GM18498 (cell line): ENCODE measurements at regions not wholly inside any gene's neighbourhood (a gene's known extent, or its start where the extent isn't known, plus 50 kb on each side); places are given as distances from the start of the nearest gene placed in this dataset.
"Not testable (repeated sequence)": the region's sequence is repeated elsewhere in the genome, so short reads cannot be mapped to it uniquely, and the experiment has no call there.

ENCODE experiments used
- ATAC-seq: cut with Tn5 transposase; IDR thresholded peaks from one replicate; pipeline ENCODE4 v1.9.1; 2021; ENCODE audit warnings: mild to moderate bottlenecking, moderate library complexity; ENCODE audit not compliant: unreplicated experiment

DNA sequence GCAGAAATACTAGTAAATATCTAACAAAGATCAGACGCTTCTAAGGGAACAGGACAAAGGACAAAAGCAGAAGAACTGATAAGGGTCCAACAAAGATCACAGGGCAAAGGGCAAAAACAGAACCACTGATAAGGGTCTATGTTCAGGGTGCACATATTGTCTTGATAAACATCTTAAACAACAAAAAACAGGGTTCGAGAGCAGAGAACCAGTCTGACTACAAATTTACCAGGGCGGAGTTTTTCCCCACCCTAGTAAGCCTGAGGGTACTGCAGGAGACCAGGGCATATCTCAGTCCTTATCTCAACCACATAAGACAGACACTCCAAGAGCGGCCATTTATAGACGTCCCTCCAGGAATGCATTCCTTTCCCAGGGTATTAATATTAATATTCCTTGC, 833.5 kb downstream of the BRINP3 start:
- ATAC-seq: not testable (repeated sequence)

DNA sequence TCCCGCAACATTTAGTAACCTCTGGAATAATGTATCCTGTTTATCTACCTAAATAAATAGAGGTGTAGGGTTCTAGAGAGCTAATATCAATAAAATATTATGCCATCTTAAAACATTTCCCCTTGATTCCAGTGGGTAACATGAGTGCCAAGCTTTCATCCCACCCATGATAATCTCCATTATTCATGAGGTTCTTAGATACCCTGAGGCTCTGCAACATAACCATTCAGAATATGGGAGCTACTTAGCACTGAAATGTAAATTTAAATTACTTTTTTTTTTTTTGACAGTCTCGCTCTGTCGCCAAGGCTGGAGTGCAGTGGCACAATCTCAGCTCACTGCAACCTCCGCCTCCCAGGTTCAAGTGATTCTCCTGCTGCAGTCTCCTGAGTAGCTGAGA, 832.7 kb downstream of the BRINP3 start:
- no peak for ATAC-seq

DNA sequence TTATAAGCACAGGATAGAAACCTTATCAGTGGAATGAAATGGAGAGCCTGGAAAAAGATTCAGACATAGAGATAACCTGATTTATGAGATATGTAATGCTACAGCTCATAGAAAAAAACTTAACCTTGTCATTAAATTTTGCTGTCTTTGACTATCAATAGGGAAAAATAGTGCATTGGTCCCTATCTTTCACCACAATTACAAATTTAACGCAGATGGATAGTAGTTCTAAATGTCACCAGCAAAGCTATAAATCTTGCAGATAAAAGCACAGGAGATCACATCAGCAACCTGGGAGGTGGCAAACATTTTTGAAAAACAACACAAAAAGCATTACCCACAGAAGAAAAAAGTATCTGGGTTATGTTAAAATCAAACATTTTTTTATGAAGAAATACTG, 831.6 kb downstream of the BRINP3 start:
- ATAC-seq: no peak

DNA sequence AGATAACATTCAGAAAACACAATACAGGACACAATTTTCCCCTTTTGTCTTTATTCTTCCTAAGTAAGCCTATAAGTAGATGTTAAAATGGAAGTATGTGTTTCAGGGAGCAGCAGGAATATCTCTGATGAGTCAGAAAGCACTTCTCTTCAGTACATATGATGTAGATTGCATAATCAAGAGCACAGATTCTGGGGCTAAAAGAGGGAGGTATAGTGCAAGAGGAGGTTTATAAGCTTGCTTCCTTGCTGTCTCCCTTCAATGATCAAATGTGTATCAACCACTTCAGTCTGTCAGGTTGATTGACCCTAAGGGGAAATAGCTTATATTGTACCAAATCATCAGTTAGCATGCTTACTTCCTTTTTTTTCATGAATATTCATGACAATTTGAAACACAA, 822.8 kb downstream of the BRINP3 start:
- ATAC-seq: no peak

DNA sequence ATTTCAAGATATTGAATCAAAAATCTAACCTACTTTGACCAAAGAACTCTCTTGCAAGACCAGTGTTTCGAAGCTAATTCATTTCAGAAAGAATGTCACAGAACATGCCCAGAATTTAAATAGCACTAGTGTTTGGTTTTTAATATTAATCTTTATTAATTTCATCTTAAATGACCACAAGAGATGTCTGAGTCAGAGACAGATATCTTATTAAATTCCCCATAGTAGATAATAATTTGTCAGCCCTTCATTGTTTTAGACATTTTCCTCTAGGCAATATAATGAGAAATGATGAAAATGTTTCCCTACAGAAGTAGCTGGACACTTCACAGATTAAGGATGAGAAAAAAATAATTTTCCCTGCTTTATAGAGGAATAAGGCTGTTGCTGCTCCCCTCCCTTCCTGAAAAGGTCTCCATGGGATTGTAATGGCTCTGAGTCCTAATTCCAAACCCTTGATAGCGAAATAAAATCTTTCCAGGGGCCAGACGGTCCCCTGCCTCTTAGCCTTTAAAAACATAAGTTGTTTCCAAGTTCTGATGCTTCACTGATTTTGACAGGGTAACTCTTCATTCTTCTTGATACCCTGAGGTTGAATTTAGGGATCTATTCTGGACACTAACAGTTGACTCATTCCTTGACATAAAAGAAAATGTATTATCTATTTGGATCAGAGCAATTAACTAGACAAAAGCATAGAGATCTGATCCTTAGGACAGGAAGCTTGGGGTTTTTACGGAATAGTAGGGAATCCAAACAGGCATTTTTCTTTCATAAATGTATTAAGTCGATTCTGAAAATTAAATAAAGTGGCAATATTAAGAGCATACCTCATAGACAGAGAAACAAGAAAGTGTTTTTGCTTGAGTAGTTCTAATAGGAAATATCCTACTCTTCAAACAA, 820.8 kb downstream of the BRINP3 start:
- ATAC-seq: no peak

- no peak for ATAC-seq
These were observed 819.9 kb downstream of the BRINP3 start for GRCh38 chr1:189657715-189658114.

DNA sequence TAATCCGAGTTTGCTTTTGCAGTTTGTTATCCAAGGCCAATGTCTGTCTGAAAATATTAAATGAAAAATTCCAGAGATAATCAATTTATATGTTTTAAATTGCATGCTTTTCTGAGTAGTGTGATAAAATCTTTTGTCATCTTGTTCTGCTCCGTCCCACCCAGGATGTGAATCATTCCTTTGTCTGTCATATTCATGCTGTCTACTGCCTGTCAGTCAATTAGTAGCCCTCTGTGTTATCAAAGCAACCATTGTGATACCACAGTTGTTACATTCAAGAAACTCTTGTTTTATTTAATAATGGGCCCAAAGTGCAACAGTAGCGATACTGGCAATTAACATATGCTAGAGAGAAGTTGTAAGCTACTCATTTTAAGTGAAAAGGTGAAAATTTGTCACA, 819.3 kb downstream of the BRINP3 start:
- ATAC-seq: no peak

- no peak for ATAC-seq
These were observed 817.9 kb downstream of the BRINP3 start for GRCh38 chr1:189659731-189660130.

DNA sequence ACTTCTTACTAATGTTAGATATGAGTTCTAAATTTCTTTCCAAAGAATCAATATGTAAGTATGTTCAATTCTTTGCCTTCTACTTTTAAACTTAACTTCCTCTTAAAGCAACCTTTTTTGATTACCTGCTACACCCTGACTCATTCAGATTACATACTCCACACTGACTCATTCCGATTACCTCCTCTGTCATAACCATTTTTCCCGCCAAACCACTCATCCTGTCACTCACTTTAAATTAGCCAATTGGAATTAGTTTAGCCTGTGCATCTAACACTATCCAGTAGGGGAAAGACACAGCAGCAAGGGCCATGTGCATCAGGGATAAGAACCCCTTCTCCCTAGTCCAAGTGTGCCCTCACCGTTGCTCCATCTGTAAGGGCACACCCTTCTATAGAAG, 815.5 kb downstream of the BRINP3 start:
- ATAC-seq: no peak

GRCh38 chr1:189669846-189670245, 807.8 kb downstream of the BRINP3 start:
- no peak for ATAC-seq

- no peak for ATAC-seq
These were observed 804.4 kb downstream of the BRINP3 start for GRCh38 chr1:189673217-189673616.

DNA sequence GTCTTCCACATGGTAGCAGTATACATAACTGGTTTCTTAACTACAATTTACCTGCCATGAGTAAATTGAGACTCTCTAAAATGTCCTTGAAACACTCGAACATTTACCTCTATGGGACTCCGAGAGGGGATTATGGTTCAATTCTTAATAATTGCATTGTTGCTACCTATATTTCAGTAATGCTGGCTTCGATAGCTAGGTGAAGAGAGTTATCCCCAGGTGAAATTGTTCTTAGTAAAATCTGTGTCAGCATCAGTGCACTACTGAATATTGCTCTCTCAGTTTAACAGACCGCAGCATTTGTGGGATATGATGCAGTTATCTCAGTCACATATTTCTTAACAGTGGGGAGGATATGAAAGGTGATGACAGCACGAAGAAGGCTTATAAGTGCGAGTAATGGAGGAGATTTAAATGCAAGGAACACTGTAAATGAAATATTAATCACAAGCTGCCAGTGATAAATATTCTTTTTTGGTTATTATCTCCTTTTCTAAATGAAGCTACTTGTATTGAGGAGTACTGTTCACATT, 801.9 kb downstream of the BRINP3 start:
- no peak for ATAC-seq

- ATAC-seq: no peak
These were observed 798.9 kb downstream of the BRINP3 start for GRCh38 chr1:189678779-189679178.

GRCh38 chr1:189681252-189681919, 796.3 kb downstream of the BRINP3 start:
- ATAC-seq: peak; percentile 65

DNA sequence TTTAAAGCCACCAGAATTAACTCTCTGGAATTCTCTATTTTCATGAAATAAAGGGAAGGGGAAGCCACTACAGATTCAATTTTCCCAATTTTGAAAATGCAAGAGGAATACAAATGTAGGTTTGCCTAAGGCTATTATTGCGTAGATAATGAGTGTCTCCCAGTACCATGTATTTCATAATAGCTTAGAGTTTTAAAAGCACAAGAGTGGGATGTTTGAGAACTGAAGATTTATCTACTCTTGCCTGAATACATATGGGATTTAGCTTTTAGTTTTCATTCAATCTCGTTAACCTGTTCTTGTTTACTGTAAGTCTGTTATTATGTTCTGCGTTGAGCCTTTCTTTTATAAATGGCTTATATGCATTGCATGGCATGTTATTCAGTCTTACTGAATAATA, 795.1 kb downstream of the BRINP3 start:
- no peak for ATAC-seq

GRCh38 chr1:189686288-189686687, 791.4 kb downstream of the BRINP3 start:
- ATAC-seq: no peak

GRCh38 chr1:189693140-189693539, 784.5 kb downstream of the BRINP3 start:
- no peak for ATAC-seq

DNA sequence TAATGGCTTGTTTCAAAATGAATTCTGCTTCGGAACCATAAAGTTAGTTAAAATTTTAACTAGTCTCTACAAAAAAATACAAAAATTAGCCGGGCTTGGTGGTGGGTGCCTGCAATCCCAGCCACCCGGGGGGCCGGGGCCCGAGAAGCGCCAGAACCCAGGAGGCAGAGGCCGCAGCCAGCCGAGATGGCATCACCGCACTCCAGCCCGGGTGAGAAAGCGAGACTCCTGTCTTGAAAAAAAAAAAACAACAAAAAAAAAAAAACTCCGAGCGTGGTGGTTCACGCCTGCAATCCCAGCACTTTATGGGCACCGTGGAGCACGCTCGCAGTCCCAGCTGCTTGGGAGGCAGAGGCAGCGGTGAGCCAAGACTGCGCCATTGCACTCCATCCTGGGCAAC, 781.4 kb downstream of the BRINP3 start:
- ATAC-seq: no peak

- no peak for ATAC-seq
These were observed 780.6 kb downstream of the BRINP3 start for GRCh38 chr1:189697113-189697512.

DNA sequence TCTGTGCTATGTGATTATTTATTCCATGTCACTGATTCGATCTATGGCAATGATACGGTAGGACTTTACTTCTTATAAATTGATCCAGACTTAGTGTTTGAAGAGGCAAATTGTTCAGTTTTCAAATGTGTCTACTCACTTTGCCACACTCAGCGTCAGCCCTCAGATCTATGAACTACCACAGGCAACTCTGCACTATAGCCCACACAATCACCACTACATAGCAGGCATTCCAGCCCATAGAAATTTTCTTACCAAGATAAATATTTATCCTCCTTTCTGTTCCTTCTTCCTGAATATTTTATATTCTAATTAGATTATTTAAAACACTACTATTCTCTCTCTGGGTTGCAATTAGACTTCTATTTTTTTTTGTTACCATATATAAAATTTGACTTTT, 776.1 kb downstream of the BRINP3 start:
- no peak for ATAC-seq

DNA sequence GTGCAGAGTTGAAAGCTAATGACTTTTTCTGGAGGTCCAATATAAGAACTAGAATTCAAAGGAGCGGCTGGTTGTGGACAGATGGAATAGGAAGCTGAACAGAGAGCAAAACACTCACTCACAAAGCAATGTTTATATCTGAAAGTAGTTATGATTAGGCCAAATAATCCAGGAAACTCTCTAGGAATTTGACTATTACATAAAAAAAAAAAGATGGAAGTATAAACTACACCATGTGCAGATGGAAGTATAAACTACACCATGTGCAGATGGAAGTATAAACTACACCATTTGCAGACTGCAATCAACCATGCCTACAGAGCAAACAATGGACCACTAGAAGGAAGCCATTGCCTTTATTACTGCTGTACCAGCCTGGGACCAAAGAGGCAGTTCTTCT, 771.1 kb downstream of the BRINP3 start:
- no peak for ATAC-seq

GRCh38 chr1:189708674-189709073, 769.0 kb downstream of the BRINP3 start:
- ATAC-seq: no peak
